ENCODE measurements at regions not wholly inside any gene's neighbourhood (a gene's known extent, or its start where the extent isn't known, plus 50 kb on each side); places are given as distances from the start of the nearest gene placed in this dataset.

- no CpG with 5 or more reads among the region's 2 CpGs for WGBS (ENCODE audit: insufficient coverage)
- DNase-seq: peak in 2 of 3 donors; percentile 55 to 63
- peaks cover 5 to 16% (median 12%) of the 10 kb centered on the region in 4 experiments for H3K4me1 ChIP-seq (ENCODE audit: control extremely low read depth in 1 of 4, control insufficient read depth in 4 of 4, insufficient read depth in 4 of 4, low read length in 3 of 4)
- ChIA-PET CTCF (no interaction called here), POLR2A (no interaction called here)
- H3K9me3 ChIP-seq (ENCODE audit: control extremely low read depth in 1 of 5, control insufficient read depth in 4 of 5, insufficient read depth in 2 of 5, low read depth in 1 of 5, low read length in 4 of 5): peaks cover 0 to 8% (median 2%) of the 10 kb centered on the region in 5 experiments
- H3K4me3 ChIP-seq (ENCODE audit: control insufficient read depth in 1 of 7, extremely low read depth in 1 of 7, insufficient read depth in 4 of 7, low read depth in 2 of 7, low read length in 6 of 7): no peak overlapping the region
- H3K27me3 ChIP-seq (replicated peaks in 2 of 5; ENCODE audit: control insufficient read depth in 4 of 5, insufficient read depth in 5 of 5, low read length in 4 of 5): no peaks in the 10 kb centered on the region
- no peak overlapping the region for H3K27ac ChIP-seq (ENCODE audit: insufficient read depth in 1 of 2, low read depth in 1 of 2, low read length in 2 of 2, poor library complexity in 1 of 2, severe bottlenecking in 2 of 2)
- H3K36me3 ChIP-seq (ENCODE audit: control insufficient read depth in 4 of 4, insufficient read depth in 4 of 4, low read length in 3 of 4): no peaks in the 10 kb centered on the region
Measured at GRCh38 chr16:17026600-17027242, 444.0 kb downstream of the XYLT1 start.

DNA sequence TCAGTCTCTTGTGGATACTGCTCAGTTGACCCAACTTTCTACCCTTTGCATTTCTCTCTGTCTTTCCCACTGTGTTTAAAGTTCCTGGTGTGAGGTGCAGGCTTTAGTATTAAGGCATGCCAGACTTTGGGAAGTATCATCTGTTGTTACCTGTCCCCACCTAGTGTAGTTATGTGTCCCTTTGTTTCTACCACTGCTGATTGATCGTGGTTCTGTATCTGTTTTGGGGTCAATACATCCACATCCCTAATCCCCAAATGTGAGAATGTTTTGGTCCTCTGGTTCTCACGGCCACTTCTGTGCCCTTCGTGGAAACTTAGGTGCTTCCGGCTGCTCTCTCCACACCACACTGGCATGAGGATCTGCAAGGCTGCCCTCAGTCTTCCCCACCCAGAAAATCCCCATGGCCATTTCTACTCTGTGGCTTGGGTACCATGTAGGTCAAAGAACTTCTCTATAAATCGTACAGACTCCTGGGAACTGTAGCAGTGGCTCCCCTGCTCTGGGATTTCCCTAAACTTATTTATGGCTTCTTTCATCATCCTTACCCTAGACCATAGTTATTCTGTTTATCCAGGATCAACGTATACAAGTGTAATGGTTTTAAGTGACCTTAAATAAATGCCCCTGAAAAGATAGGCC, 443.2 kb downstream of the XYLT1 start:
- CTCF ChIA-PET: no interaction called here
- POLR2A ChIA-PET: no interaction called here
- no peak for DNase-seq
- WGBS (ENCODE audit: insufficient coverage): 93% methylated on average over 6 of the region's 6 CpGs
- Histone ChIP-seq H3K4me1 (ENCODE audit: control extremely low read depth in 1 of 4, control insufficient read depth in 4 of 4, insufficient read depth in 4 of 4, low read length in 3 of 4) (peaks cover 5 to 16% (median 12%) of the 10 kb centered on the region in 4 experiments), H3K36me3 (ENCODE audit: control insufficient read depth in 4 of 4, insufficient read depth in 4 of 4, low read length in 3 of 4) (no peaks in the 10 kb centered on the region), H3K9me3 (ENCODE audit: control extremely low read depth in 1 of 5, control insufficient read depth in 4 of 5, insufficient read depth in 2 of 5, low read depth in 1 of 5, low read length in 4 of 5) (peaks cover 0 to 8% (median 2%) of the 10 kb centered on the region in 5 experiments), H3K27ac (ENCODE audit: insufficient read depth in 1 of 2, low read depth in 1 of 2, low read length in 2 of 2, poor library complexity in 1 of 2, severe bottlenecking in 2 of 2) (no peak overlapping the region), H3K4me3 (ENCODE audit: control insufficient read depth in 1 of 7, extremely low read depth in 1 of 7, insufficient read depth in 4 of 7, low read depth in 2 of 7, low read length in 6 of 7) (no peak overlapping the region), H3K27me3 (replicated peaks in 2 of 5; ENCODE audit: control insufficient read depth in 4 of 5, insufficient read depth in 5 of 5, low read length in 4 of 5) (no peaks in the 10 kb centered on the region)

GRCh38 chr16:17029602-17030350, 441.0 kb downstream of the XYLT1 start:
- peaks cover 5 to 16% (median 12%) of the 10 kb centered on the region in 4 experiments for H3K4me1 ChIP-seq (ENCODE audit: control extremely low read depth in 1 of 4, control insufficient read depth in 4 of 4, insufficient read depth in 4 of 4, low read length in 3 of 4)
- H3K27me3 ChIP-seq (replicated peaks in 2 of 5; ENCODE audit: control insufficient read depth in 4 of 5, insufficient read depth in 5 of 5, low read length in 4 of 5): no peaks in the 10 kb centered on the region
- H3K4me3 ChIP-seq (ENCODE audit: control insufficient read depth in 1 of 7, extremely low read depth in 1 of 7, insufficient read depth in 4 of 7, low read depth in 2 of 7, low read length in 6 of 7): no peak overlapping the region
- ChIA-PET POLR2A (no interaction called here), CTCF (interaction anchor here (1.0 to 1.4 kb wide), 2 partner anchors 11 to 37 kb away, joined by 3 to 4 read pairs; no protein-coding TSS in a partner anchor)
- H3K9me3 ChIP-seq (ENCODE audit: control extremely low read depth in 1 of 5, control insufficient read depth in 4 of 5, insufficient read depth in 2 of 5, low read depth in 1 of 5, low read length in 4 of 5): peaks cover 0 to 12% (median 2%) of the 10 kb centered on the region in 5 experiments
- no peak overlapping the region for H3K27ac ChIP-seq (ENCODE audit: insufficient read depth in 1 of 2, low read depth in 1 of 2, low read length in 2 of 2, poor library complexity in 1 of 2, severe bottlenecking in 2 of 2)
- DNase-seq: no peak
- 100% methylated on average over 1 of the region's 1 CpG for WGBS (ENCODE audit: insufficient coverage)
- no peaks in the 10 kb centered on the region for H3K36me3 ChIP-seq (ENCODE audit: control insufficient read depth in 4 of 4, insufficient read depth in 4 of 4, low read length in 3 of 4)

GRCh38 chr16:17031484-17032268, 439.1 kb downstream of the XYLT1 start:
- no peak overlapping the region for H3K27ac ChIP-seq (ENCODE audit: insufficient read depth in 1 of 2, low read depth in 1 of 2, low read length in 2 of 2, poor library complexity in 1 of 2, severe bottlenecking in 2 of 2)
- CTCF ChIA-PET: no interaction called here
- peaks cover 4 to 11% (median 7%) of the 10 kb centered on the region in 4 experiments for H3K4me1 ChIP-seq (ENCODE audit: control extremely low read depth in 1 of 4, control insufficient read depth in 4 of 4, insufficient read depth in 4 of 4, low read length in 3 of 4)
- H3K36me3 ChIP-seq (ENCODE audit: control insufficient read depth in 4 of 4, insufficient read depth in 4 of 4, low read length in 3 of 4): no peaks in the 10 kb centered on the region
- WGBS (ENCODE audit: insufficient coverage): 80% methylated on average over 1 of the region's 1 CpG
- H3K4me3 ChIP-seq (ENCODE audit: control insufficient read depth in 1 of 7, extremely low read depth in 1 of 7, insufficient read depth in 4 of 7, low read depth in 2 of 7, low read length in 6 of 7): no peak overlapping the region
- peaks cover 0 to 3% (median 0%) of the 10 kb centered on the region in 5 experiments for H3K27me3 ChIP-seq (replicated peaks in 2 of 5; ENCODE audit: control insufficient read depth in 4 of 5, insufficient read depth in 5 of 5, low read length in 4 of 5)
- peaks cover 0 to 14% (median 2%) of the 10 kb centered on the region in 5 experiments for H3K9me3 ChIP-seq (ENCODE audit: control extremely low read depth in 1 of 5, control insufficient read depth in 4 of 5, insufficient read depth in 2 of 5, low read depth in 1 of 5, low read length in 4 of 5)
- DNase-seq: no peak
- POLR2A ChIA-PET: no interaction called here

DNA sequence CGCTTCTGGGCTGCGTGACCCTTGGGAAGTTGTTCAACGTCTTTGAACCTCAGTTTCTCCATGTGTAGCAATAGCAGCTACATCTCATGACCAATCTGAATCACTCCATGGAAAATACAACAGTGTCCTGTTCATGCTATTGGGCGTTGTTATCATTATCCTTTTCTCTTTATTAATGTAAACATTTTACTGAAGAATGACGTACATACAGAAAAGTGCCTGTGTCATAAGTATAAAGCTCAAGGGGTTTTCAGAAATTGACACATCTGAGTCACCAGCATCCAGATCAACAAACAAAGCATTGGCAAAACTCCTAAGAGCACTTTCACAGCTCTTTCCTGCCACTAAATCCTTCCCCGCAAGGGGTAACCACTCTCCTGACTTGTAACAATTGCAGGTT, 438.4 kb downstream of the XYLT1 start:
- ChIA-PET CTCF (no interaction called here), POLR2A (no interaction called here)
- WGBS (ENCODE audit: insufficient coverage): 95% methylated on average over 4 of the region's 6 CpGs
- Histone ChIP-seq H3K4me1 (ENCODE audit: control extremely low read depth in 1 of 4, control insufficient read depth in 4 of 4, insufficient read depth in 4 of 4, low read length in 3 of 4) (peaks cover 0 to 4% (median under 1%) of the 10 kb centered on the region in 4 experiments), H3K27ac (ENCODE audit: insufficient read depth in 1 of 2, low read depth in 1 of 2, low read length in 2 of 2, poor library complexity in 1 of 2, severe bottlenecking in 2 of 2) (no peak overlapping the region), H3K36me3 (ENCODE audit: control insufficient read depth in 4 of 4, insufficient read depth in 4 of 4, low read length in 3 of 4) (no peaks in the 10 kb centered on the region), H3K27me3 (replicated peaks in 2 of 5; ENCODE audit: control insufficient read depth in 4 of 5, insufficient read depth in 5 of 5, low read length in 4 of 5) (peaks cover 0 to 3% (median 0%) of the 10 kb centered on the region in 5 experiments), H3K9me3 (ENCODE audit: control extremely low read depth in 1 of 5, control insufficient read depth in 4 of 5, insufficient read depth in 2 of 5, low read depth in 1 of 5, low read length in 4 of 5) (peaks cover 0 to 14% (median 2%) of the 10 kb centered on the region in 5 experiments), H3K4me3 (ENCODE audit: control insufficient read depth in 1 of 7, extremely low read depth in 1 of 7, insufficient read depth in 4 of 7, low read depth in 2 of 7, low read length in 6 of 7) (no peak overlapping the region)
- no peak for DNase-seq

- CTCF ChIA-PET: no interaction called here
- Histone ChIP-seq H3K4me3 (ENCODE audit: control insufficient read depth in 1 of 7, extremely low read depth in 1 of 7, insufficient read depth in 4 of 7, low read depth in 2 of 7, low read length in 6 of 7) (no peak overlapping the region), H3K4me1 (ENCODE audit: control extremely low read depth in 1 of 4, control insufficient read depth in 4 of 4, insufficient read depth in 4 of 4, low read length in 3 of 4) (no peaks in the 10 kb centered on the region), H3K9me3 (ENCODE audit: control extremely low read depth in 1 of 5, control insufficient read depth in 4 of 5, insufficient read depth in 2 of 5, low read depth in 1 of 5, low read length in 4 of 5) (peaks cover 0 to 11% (median 2%) of the 10 kb centered on the region in 5 experiments), H3K27ac (ENCODE audit: insufficient read depth in 1 of 2, low read depth in 1 of 2, low read length in 2 of 2, poor library complexity in 1 of 2, severe bottlenecking in 2 of 2) (no peak overlapping the region), H3K27me3 (replicated peaks in 2 of 5; ENCODE audit: control insufficient read depth in 4 of 5, insufficient read depth in 5 of 5, low read length in 4 of 5) (peaks cover 0 to 10% (median 0%) of the 10 kb centered on the region in 5 experiments), H3K36me3 (ENCODE audit: control insufficient read depth in 4 of 4, insufficient read depth in 4 of 4, low read length in 3 of 4) (no peaks in the 10 kb centered on the region)
- no peak for DNase-seq
- POLR2A ChIA-PET: no interaction called here
- WGBS (ENCODE audit: insufficient coverage): no CpG with 5 or more reads among the region's 1 CpG
Measured at GRCh38 chr16:17034477-17035252, 436.1 kb downstream of the XYLT1 start.

Measured in common myeloid progenitor, CD34-positive (primary cell).